Testis (tissue), 2 donors: ENCODE measurements at regions not wholly inside any gene's neighbourhood (a gene's known extent, or its start where the extent isn't known, plus 50 kb on each side); places are given as distances from the start of the nearest gene placed in this dataset.

Experiments
- CTCF ChIP-seq, 3 experiments: fragments of 450-650 bp in 2 of 3; fragments of 200-600 bp in 1 of 3; sonication (generic) in 1 of 3; IDR thresholded peaks; one replicate each; pipeline ENCODE4 v1.5.1; 2016 to 2019; ENCODE audit warnings: antibody characterized with exemption in 3 of 3, mild to moderate bottlenecking in 2 of 3, moderate library complexity in 1 of 3
- POLR2A ChIP-seq: fragments of 450-650 bp; IDR thresholded peaks from one replicate; pipeline ENCODE4 v1.6.1; 2017; ENCODE audit warnings: antibody characterized with exemption, mild to moderate bottlenecking, moderate library complexity

DNA sequence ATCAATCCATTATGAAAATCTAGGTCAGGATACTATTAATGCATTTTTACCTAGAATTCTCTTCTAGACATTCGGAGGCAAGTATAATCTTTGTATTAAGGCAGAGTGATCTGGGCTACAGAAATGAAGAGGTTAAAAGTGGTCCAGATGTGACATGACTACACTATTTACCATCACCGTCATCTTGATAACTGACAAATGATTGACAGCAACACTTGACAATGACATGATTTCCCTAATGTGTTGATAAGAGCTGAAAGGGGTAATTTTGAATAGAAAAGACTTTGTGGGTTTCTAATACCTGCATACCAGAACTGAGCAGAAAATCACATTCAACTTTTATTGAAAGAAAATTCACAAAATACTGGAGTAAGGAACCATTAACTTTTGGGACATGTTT lies 718.9 kb upstream of the MAP3K7 start:
- no peak for TF ChIP-seq POLR2A
- no peak for TF ChIP-seq CTCF (IDR thresholded peaks at IDR 0.05)
